Muscle of leg (tissue), 3 donors: ENCODE measurements at regions not wholly inside any gene's neighbourhood (a gene's known extent, or its start where the extent isn't known, plus 50 kb on each side); places are given as distances from the start of the nearest gene placed in this dataset.

ENCODE experiments used
- DNase-seq: peaks from one replicate; pipeline ENCODE4 v3.0.0; 2013
- H3K27ac ChIP-seq: one replicate; pipeline ENCODE4 v1.5.1; 2013; ENCODE audit warnings: mild to moderate bottlenecking, low read length, control low read depth
- H3K27me3 ChIP-seq: one replicate; pipeline ENCODE4 v1.6.1; 2013; ENCODE audit warnings: low read length; ENCODE audit not compliant: control insufficient read depth, insufficient read depth
- H3K36me3 ChIP-seq: one replicate; pipeline ENCODE4 v1.6.1; 2013; ENCODE audit warnings: low read length; ENCODE audit not compliant: control insufficient read depth, insufficient read depth
- H3K4me1 ChIP-seq: one replicate; pipeline ENCODE4 v1.6.1; 2013; ENCODE audit warnings: low read length; ENCODE audit not compliant: control insufficient read depth, insufficient read depth
- H3K4me3 ChIP-seq: one replicate; pipeline ENCODE4 v1.5.1; 2013; ENCODE audit warnings: low read length, control low read depth
- H3K9me3 ChIP-seq: replicated peaks from 2 replicates; pipeline ENCODE4 v1.6.1; 2013; ENCODE audit warnings: low read depth, low read length; ENCODE audit not compliant: control insufficient read depth
- WGBS: methylation state at CpG from one replicate; pipeline ENCODE4 v1.1.5; 2013; ENCODE audit warnings: missing lambda C conversion rate; ENCODE audit not compliant: insufficient coverage; 5-methylcytosine and 5-hydroxymethylcytosine counted together

GRCh38 chr22:49299821-49300231 lies 527.8 kb downstream of the BRD1 start:
- Histone ChIP-seq H3K4me3 (no peak overlapping the region), H3K27me3 (peaks cover 11% of the 10 kb centered on the region), H3K4me1 (no peaks in the 10 kb centered on the region), H3K27ac (no peak overlapping the region), H3K36me3 (no peaks in the 10 kb centered on the region), H3K9me3 (no peaks in the 10 kb centered on the region)
- no peak for DNase-seq
- 75% methylated on average over 11 of the region's 13 CpGs for WGBS

GRCh38 chr22:49298834-49299750 lies 528.6 kb downstream of the BRD1 start:
- H3K36me3 ChIP-seq, result no peaks in the 10 kb centered on the region
- 85% methylated on average over 21 of the region's 34 CpGs for WGBS
- H3K4me1 ChIP-seq, result no peaks in the 10 kb centered on the region
- peaks cover 11% of the 10 kb centered on the region for H3K27me3 ChIP-seq
- H3K9me3 ChIP-seq, result peaks cover 3% of the 10 kb centered on the region
- no peak for DNase-seq
- H3K4me3 ChIP-seq, result no peak overlapping the region
- H3K27ac ChIP-seq, result no peak overlapping the region

DNA sequence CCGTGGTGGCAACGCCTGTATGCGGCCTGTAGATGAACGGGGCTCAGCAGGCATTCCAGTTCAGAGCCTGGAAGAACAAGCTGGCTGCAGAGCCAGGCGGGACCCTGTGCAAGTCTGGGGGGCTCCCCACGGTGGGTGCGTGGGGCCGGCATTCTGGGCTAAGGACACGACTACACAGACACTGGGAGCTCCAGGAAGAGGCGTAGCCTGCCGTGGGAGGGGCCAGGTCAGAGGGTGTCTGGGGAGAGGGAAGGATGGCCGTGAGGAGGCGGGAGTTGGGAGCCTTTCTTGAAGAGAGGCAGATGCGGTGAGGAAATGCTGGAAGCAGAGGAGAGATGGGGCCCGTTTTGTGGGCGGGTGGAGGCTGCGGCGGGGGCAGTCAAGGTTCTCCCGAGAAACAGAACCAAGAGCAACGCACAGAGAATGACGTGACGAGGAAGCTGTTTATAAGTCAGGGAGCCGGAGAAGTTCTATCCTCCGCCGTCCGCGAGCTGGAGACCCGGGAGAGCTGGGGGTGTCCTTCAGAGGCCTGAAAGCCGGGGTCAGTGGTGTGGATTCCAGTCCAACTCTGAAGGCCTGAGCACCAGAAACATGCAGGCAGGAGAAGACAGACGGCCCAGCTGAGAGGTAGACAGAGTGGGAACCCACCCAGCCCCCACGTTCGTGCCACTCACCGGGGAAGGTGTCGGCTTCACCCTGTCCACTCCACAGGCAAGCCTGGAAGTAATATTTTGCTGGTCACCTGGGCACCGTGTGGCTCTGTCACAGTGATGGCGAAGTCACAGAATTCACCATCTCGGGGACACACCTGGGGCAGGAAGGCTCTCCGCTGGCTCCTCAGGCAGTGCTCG lies 529.6 kb downstream of the BRD1 start:
- Histone ChIP-seq H3K4me1 (no peaks in the 10 kb centered on the region), H3K4me3 (no peak overlapping the region), H3K27me3 (peaks cover 10% of the 10 kb centered on the region), H3K36me3 (no peaks in the 10 kb centered on the region), H3K9me3 (peaks cover 4% of the 10 kb centered on the region), H3K27ac (no peak overlapping the region)
- DNase-seq, result peak; percentile 39
- 59% methylated on average over 39 of the region's 39 CpGs for WGBS

DNA sequence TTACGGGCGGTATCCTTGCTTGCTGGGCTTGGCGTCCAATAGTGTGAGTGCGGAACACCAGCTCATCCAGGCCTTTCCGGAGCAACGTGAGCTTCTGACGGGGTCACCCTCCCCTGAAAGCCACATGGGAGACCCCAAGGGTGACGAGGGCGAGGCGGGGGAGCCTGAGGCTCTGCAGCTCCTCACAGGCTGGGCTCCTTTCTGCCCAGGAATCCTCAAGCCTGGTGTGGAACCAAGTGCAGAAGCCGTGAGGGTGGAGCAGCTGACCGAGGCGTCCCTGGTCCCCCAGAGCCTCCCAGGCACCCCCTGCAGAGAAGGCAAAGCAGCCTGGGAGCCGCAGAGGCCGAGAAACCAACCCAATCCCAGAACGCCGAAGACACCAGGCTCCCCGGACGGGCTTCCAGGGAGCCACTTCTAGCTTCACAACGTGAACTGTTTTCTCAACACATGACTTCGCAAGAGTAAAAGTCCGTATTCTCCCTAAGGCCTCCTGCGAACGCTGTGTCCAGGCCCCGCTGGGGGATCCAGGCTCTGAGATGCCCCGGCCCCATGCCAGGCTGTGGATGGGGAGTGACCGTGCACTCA lies 530.3 kb downstream of the BRD1 start:
- 87% methylated on average over 26 of the region's 27 CpGs for WGBS
- H3K36me3 ChIP-seq, result no peaks in the 10 kb centered on the region
- H3K4me1 ChIP-seq, result no peaks in the 10 kb centered on the region
- H3K9me3 ChIP-seq, result peaks cover 5% of the 10 kb centered on the region
- H3K27ac ChIP-seq, result no peak overlapping the region
- DNase-seq, result no peak
- H3K27me3 ChIP-seq, result peaks cover 16% of the 10 kb centered on the region
- no peak overlapping the region for H3K4me3 ChIP-seq

- Histone ChIP-seq H3K4me3 (no peak overlapping the region), H3K27ac (no peak overlapping the region), H3K27me3 (peaks cover 18% of the 10 kb centered on the region), H3K36me3 (no peaks in the 10 kb centered on the region), H3K9me3 (peaks cover 5% of the 10 kb centered on the region), H3K4me1 (no peaks in the 10 kb centered on the region)
- 76% methylated on average over 9 of the region's 11 CpGs for WGBS
- no peak for DNase-seq
Measured at GRCh38 chr22:49296561-49296960, 531.1 kb downstream of the BRD1 start.

- Histone ChIP-seq H3K27me3 (peaks cover 23% of the 10 kb centered on the region), H3K27ac (no peak overlapping the region), H3K36me3 (no peaks in the 10 kb centered on the region), H3K9me3 (peaks cover 5% of the 10 kb centered on the region), H3K4me1 (no peaks in the 10 kb centered on the region), H3K4me3 (no peak overlapping the region)
- 91% methylated on average over 16 of the region's 18 CpGs for WGBS
- DNase-seq, result no peak
Measured at GRCh38 chr22:49295851-49296560, 531.7 kb downstream of the BRD1 start.

GRCh38 chr22:49295465-49295743 lies 532.3 kb downstream of the BRD1 start:
- Histone ChIP-seq H3K27me3 (peaks cover 24% of the 10 kb centered on the region), H3K4me1 (no peaks in the 10 kb centered on the region), H3K9me3 (peaks cover 5% of the 10 kb centered on the region), H3K4me3 (no peak overlapping the region), H3K36me3 (no peaks in the 10 kb centered on the region), H3K27ac (no peak overlapping the region)
- no peak for DNase-seq
- 40% methylated on average over 1 of the region's 5 CpGs for WGBS

DNA sequence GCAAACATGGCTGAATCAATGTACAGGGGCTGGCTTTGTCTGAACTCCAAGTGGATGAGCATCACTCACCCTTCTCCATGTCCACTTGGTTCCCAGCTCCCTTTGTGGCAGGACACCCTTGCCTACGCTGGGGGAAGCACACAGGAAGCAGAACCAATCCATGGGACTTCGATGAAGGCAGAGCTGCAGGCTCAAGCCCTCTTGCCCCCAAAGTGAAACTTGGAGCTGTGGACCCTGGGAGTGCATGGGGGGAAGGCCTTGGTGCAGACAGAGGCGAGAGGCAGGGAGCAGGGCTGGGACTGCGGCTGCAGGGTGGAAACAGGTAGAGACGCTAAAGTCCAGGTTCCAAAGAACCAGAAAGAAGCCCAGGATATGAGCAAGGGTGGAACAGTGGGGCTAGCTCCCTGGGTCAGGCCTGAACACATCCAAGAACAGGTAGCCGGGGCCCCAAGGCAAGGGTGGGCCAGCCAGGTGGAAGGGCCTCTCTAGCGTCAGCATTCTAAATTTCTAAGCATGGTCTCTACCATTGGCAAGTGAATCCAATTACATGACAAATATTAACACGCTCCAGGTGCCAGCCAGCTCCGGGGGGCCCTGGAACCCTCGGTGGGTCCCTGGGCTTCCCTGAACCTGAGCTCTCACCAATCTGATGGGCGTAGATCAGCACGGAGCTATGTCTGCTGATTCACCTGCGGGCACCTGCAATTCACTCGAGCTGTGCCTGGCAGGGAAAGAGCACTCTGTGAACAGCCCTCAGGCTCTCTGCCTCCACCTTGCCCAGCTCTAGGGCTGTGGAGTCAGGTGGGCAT lies 532.8 kb downstream of the BRD1 start:
- Histone ChIP-seq H3K9me3 (peaks cover 5% of the 10 kb centered on the region), H3K4me3 (no peak overlapping the region), H3K27me3 (peaks cover 27% of the 10 kb centered on the region), H3K4me1 (no peaks in the 10 kb centered on the region), H3K36me3 (no peaks in the 10 kb centered on the region), H3K27ac (no peak overlapping the region)
- 95% methylated on average over 14 of the region's 14 CpGs for WGBS
- DNase-seq, result no peak

- Histone ChIP-seq H3K27me3 (peaks cover 27% of the 10 kb centered on the region), H3K27ac (no peak overlapping the region), H3K4me1 (no peaks in the 10 kb centered on the region), H3K36me3 (no peaks in the 10 kb centered on the region), H3K4me3 (no peak overlapping the region), H3K9me3 (peaks cover 5% of the 10 kb centered on the region)
- WGBS, result 74% methylated on average over 5 of the region's 5 CpGs
- DNase-seq, result no peak
Measured at GRCh38 chr22:49292909-49293308, 534.8 kb downstream of the BRD1 start.
